Adrenal gland (tissue), 5 donors: ENCODE measurements at regions not wholly inside any gene's neighbourhood (a gene's known extent, or its start where the extent isn't known, plus 50 kb on each side); places are given as distances from the start of the nearest gene placed in this dataset.

Source experiments
- POLR2A ChIP-seq, 2 donors: fragments of 450-650 bp; IDR thresholded peaks; one replicate each; pipeline ENCODE4 v1.6.1; 2017; ENCODE audit warnings: antibody characterized with exemption in 2 of 2, mild to moderate bottlenecking in 2 of 2, moderate library complexity in 1 of 2
- TF ChIP-seq, protein P1 (sequence below), 6 experiments: fragments of 450-650 bp in 4 of 6; fragments of 200-600 bp in 2 of 6; sonication (generic) in 1 of 6; IDR thresholded peaks; 1 replicate in 5 of 6; 2 replicates in 1 of 6; pipeline versions ENCODE4 v1.5.1 to v1.8.0; 2016 to 2021; ENCODE audit warnings: antibody characterized with exemption in 6 of 6, mild to moderate bottlenecking in 2 of 6, moderate library complexity in 1 of 6
- donor health status: DM: no; HTN: no; CAD: no.

DNA sequence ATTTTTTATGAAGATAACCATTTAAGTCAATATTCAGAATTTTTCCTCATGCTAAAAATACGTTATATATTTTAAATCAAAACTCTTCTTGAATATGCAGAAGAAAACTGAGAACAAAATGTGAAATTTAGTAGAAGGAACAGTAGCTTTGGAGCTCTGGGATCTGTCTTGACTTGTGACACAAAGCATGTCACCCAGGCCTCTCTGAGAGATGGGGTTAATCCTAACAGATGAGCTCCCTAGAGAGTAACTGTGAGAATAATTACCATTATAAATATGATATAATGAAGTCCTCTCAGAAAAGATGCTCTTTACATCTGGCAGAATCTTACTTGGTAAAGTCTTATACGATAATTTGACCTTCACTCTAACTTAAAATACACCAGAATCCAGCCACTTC is 272.0 kb downstream of the PTPRC start:
- TF ChIP-seq, protein P1, sequence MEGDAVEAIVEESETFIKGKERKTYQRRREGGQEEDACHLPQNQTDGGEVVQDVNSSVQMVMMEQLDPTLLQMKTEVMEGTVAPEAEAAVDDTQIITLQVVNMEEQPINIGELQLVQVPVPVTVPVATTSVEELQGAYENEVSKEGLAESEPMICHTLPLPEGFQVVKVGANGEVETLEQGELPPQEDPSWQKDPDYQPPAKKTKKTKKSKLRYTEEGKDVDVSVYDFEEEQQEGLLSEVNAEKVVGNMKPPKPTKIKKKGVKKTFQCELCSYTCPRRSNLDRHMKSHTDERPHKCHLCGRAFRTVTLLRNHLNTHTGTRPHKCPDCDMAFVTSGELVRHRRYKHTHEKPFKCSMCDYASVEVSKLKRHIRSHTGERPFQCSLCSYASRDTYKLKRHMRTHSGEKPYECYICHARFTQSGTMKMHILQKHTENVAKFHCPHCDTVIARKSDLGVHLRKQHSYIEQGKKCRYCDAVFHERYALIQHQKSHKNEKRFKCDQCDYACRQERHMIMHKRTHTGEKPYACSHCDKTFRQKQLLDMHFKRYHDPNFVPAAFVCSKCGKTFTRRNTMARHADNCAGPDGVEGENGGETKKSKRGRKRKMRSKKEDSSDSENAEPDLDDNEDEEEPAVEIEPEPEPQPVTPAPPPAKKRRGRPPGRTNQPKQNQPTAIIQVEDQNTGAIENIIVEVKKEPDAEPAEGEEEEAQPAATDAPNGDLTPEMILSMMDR (IDR thresholded peaks at IDR 0.05) = no peak
- TF ChIP-seq POLR2A (IDR thresholded peaks at IDR 0.05) = no peak
